ENCODE measurements at regions not wholly inside any gene's neighbourhood (a gene's known extent, or its start where the extent isn't known, plus 50 kb on each side); places are given as distances from the start of the nearest gene placed in this dataset.

GRCh38 chr19:28603453-28603852 lies 609.5 kb downstream of the UQCRFS1 start:
- H2BK5ac ChIP-seq (ENCODE audit: insufficient read length, low read length), result no peak overlapping the region
- Mint-ChIP-seq H3K4me1 (peaks cover 10 to 13% of the 10 kb centered on the region in 2 experiments), H3K27me3 (ENCODE audit: low read depth) (no peaks in the 10 kb centered on the region; the same call in 1 of the 2 replicates), H3K4me3 (no peak overlapping the region), H3K9me3 (peaks cover 23 to 34% of the 10 kb centered on the region in 2 experiments), H3K27ac (no peak overlapping the region), H3K36me3 (ENCODE audit: insufficient read depth in 1 of 3, low read depth in 3 of 3) (peaks cover 13 to 21% (median 14%) of the 10 kb centered on the region in 3 experiments)
- no peaks in the 10 kb centered on the region for H3K4me1 ChIP-seq (ENCODE audit: insufficient read depth, low read length)
- H2BK120ac ChIP-seq (ENCODE audit: low read depth, low read length, poor library complexity, severe bottlenecking), result no peak overlapping the region
- no peak for DNase-seq
- no peak overlapping the region for H3K4me2 ChIP-seq (ENCODE audit: insufficient read depth, insufficient read length, low read length)
- H4K5ac ChIP-seq (ENCODE audit: insufficient read length, low read depth, low read length), result no peak overlapping the region
- H2BK15ac ChIP-seq (ENCODE audit: low read depth, low read length), result no peak overlapping the region
- no peak overlapping the region for H2AFZ ChIP-seq (ENCODE audit: low read length)
- no peak overlapping the region for H2BK20ac ChIP-seq (ENCODE audit: low read depth, low read length, poor library complexity, severe bottlenecking)
- H3K23ac ChIP-seq (ENCODE audit: insufficient read length, low read depth, low read length), result no peak overlapping the region
- H3K56ac ChIP-seq (ENCODE audit: insufficient read length, low read depth, low read length), result no peak overlapping the region
- H2BK12ac ChIP-seq (ENCODE audit: insufficient read length, low read depth, low read length), result no peak overlapping the region
- H3K18ac ChIP-seq (ENCODE audit: insufficient read length, low read depth, low read length), result no peak overlapping the region
- H3K23me2 ChIP-seq (ENCODE audit: insufficient read length, low read depth, low read length, poor library complexity, severe bottlenecking), result no peaks in the 10 kb centered on the region
- no CpG with 5 or more reads among the region's 2 CpGs for WGBS (ENCODE audit: extremely low coverage, insufficient read length, low lambda C conversion rate)
- H3K4ac ChIP-seq (ENCODE audit: low read depth, low read length), result no peak overlapping the region
- no peak overlapping the region for H3K9ac ChIP-seq (ENCODE audit: extremely low read depth, insufficient read length, low read length)
- H4K20me1 ChIP-seq (ENCODE audit: control insufficient read depth, insufficient read depth, insufficient read length), result no peaks in the 10 kb centered on the region
- no peaks in the 10 kb centered on the region for H3K27me3 ChIP-seq (ENCODE audit: insufficient read depth, low read length)
- no peaks in the 10 kb centered on the region for H3K79me1 ChIP-seq (ENCODE audit: insufficient read depth, low read depth, low read length, poor library complexity, severe bottlenecking)
- no peak overlapping the region for H4K91ac ChIP-seq (ENCODE audit: insufficient read length, low read depth, low read length)
- H3K14ac ChIP-seq (ENCODE audit: insufficient read depth, low read length), result no peak overlapping the region
- TF ChIP-seq CTCF (conservative IDR thresholded peaks at IDR 0.05), result no peak
- no peak overlapping the region for H3T11ph ChIP-seq (ENCODE audit: low read length)
- no peak overlapping the region for H3K27ac ChIP-seq (ENCODE audit: insufficient read length, low read depth, low read length)
- H3K79me2 ChIP-seq (ENCODE audit: insufficient read depth, low read length), result no peaks in the 10 kb centered on the region
- H3K9me3 ChIP-seq (ENCODE audit: control insufficient read depth, low read depth, low read length), result peaks cover 11% of the 10 kb centered on the region
- no peak overlapping the region for H4K8ac ChIP-seq (replicated peaks; ENCODE audit: insufficient read length, low read depth, low read length)
- H2AK5ac ChIP-seq (ENCODE audit: insufficient read length, low read length), result no peak overlapping the region
